Fibroblast of the aortic adventitia (primary cell): ENCODE measurements at regions not wholly inside any gene's neighbourhood (a gene's known extent, or its start where the extent isn't known, plus 50 kb on each side); places are given as distances from the start of the nearest gene placed in this dataset.

Experiments used
- DNase-seq: peaks from one replicate; pipeline ENCODE4 v3.0.0-alpha.2; 2010; ENCODE audit warnings: low read depth
- H3K4me3 ChIP-seq: 2 replicates; pipeline ENCODE4 v1.5.1; 2011; ENCODE audit warnings: low read depth, mild to moderate bottlenecking, control low read depth, low read length, moderate library complexity
- CTCF ChIP-seq: IDR thresholded peaks from 2 replicates; pipeline ENCODE4 v1.5.1; 2011; ENCODE audit warnings: mild to moderate bottlenecking, low read length, control low read depth, inconsistent platforms; ENCODE audit not compliant: insufficient read depth

- TF ChIP-seq CTCF, result no peak
- H3K4me3 ChIP-seq, result no peak overlapping the region
These were observed 126.7 kb upstream of the POU3F1 start for GRCh38 chr1:38173157-38173831.

DNA sequence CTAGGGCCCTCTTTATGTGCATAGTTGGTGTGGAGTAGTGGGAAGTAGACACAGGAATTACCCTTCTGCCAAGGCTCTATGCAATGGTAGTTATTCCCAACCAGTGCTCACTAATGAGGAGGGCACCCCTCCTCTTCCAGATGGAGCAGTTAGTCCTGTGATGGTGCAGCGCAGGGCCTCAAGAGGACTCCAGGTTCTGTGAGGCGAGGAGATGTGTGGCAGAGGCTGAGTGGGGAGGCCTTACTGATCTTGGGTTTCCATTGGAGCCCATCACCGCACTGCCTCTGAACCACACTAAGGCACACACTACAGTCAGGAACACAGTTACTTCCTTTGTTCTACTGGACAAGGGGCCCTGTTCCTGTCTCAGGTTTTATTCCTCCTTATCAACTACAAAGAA is 122.5 kb upstream of the POU3F1 start:
- TF ChIP-seq CTCF, result no peak
- DNase-seq, result no peak
- no peak overlapping the region for H3K4me3 ChIP-seq

More at GRCh38 chr1:38173157-38173831, 126.7 kb upstream of the POU3F1 start:
- DNase-seq, result no peak

DNA sequence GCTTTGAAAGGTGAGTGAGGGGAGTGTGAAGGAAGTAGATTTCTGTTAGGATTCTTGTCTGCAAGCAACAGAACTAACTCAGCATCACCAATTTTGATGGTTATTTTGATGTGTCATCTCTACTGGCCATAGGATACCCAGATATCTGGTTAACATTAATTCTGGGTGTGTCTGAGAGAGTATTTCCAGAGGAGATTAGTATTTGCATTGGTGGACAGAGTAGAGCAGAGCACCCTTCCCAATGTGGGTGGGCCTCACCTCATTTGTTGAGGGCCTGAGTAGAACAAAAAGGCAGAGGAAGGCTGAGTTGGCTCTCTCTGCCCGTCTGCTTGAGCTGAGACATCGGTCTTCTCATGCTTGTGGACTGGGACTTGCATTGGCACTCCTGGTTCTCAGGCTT is 121.8 kb upstream of the POU3F1 start:
- DNase-seq, result no peak
- TF ChIP-seq CTCF, result no peak
- H3K4me3 ChIP-seq, result no peak overlapping the region

DNA sequence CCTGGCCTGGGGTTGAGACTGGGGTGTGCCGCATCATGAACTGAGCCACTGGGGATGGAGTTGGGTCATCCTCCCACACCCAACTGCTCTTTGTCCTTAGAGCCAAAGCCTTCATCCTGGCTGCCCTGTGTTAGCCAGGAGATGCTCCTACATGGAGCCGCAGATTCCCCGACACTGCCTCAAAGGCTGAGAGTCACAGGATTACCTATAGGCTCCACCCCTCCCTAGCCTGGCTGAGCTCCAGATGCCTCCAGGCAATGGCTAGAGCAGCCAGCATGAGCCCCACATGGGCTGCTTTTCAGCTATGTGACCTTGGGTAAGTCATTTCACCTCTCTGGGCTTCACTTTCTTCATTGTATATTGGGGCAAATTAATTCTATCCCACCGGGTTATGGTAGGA is 119.9 kb upstream of the POU3F1 start:
- TF ChIP-seq CTCF, result no peak
- H3K4me3 ChIP-seq, result no peak overlapping the region
- no peak for DNase-seq

DNA sequence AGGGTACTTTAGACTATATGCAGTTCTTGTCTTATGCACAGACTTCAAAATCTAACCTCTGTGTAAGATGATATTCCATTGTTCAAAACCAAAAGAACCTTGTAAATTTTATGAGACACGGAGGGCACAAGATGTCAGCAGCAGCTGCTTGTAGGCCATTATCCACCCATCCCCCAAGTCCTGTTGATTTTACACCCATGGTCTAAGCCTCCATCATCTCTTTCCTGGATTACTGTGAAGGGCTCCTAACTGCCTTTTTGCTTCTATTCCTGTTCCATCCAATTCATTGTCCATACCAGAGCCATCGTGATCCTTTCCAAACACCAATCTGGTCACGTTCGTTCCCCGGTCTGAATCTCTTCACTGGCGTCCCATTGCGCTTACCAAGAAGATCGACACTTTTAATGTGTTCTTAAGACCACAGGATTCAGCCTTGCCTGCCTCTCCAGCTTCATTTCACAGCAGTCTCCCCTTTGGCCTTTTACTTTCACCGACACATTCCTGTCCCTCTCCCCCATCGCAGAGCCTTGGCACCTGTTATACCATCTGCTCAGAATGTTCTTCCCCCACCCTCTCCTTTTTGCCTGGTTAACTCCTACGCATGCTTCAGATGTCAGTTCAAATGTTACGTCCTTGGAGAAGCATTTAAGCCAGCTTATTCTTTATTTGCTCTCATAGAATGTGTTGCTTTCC is 107.3 kb upstream of the POU3F1 start:
- TF ChIP-seq CTCF, result no peak
- H3K4me3 ChIP-seq, result no peak overlapping the region
- DNase-seq, result no peak

- DNase-seq, result no peak
- no peak overlapping the region for H3K4me3 ChIP-seq
- no peak for TF ChIP-seq CTCF
These were observed 106.6 kb upstream of the POU3F1 start for GRCh38 chr1:38153066-38153777.
